Upper lobe of right lung (tissue), 1 donor: ENCODE measurements at regions not wholly inside any gene's neighbourhood (a gene's known extent, or its start where the extent isn't known, plus 50 kb on each side); places are given as distances from the start of the nearest gene placed in this dataset.

Source experiments
- ATAC-seq: fragments of 200-7000 bp; cut with Tn5 transposase; one replicate; pipeline ENCODE4 v1.9.1; 2020; ENCODE audit warnings: mild to moderate bottlenecking, moderate library complexity
- DNase-seq: peaks from one replicate; pipeline ENCODE4 v3.0.0-alpha.2; 2020
- H3K27ac ChIP-seq: fragments of 200-600 bp; one replicate; pipeline ENCODE4 v1.8.0; 2022
- H3K27me3 ChIP-seq: fragments of 200-600 bp; one replicate; pipeline ENCODE4 v1.8.0; 2022; ENCODE audit warnings: mild to moderate bottlenecking
- H3K36me3 ChIP-seq: fragments of 200-600 bp; one replicate; pipeline ENCODE4 v1.8.0; 2022
- H3K4me1 ChIP-seq: fragments of 200-600 bp; one replicate; pipeline ENCODE4 v1.8.0; 2022
- H3K4me3 ChIP-seq: fragments of 200-600 bp; one replicate; pipeline ENCODE4 v1.8.0; 2022; ENCODE audit warnings: mild to moderate bottlenecking
- H3K9me3 ChIP-seq: fragments of 200-600 bp; one replicate; pipeline ENCODE4 v1.8.0; 2022
- CTCF ChIP-seq: fragments of 200-600 bp; IDR thresholded peaks from one replicate; pipeline ENCODE4 v1.8.0; 2022; ENCODE audit warnings: antibody characterized with exemption
- intact Hi-C: fragments of 100-400 bp; cut with DNase I; formaldehyde crosslinking; loops from one replicate; pipeline ENCODE4 v1.11.0; 2022
- donor health status: DM: no; HTN: yes; CAD: no; lungs with severe emphysema.

GRCh38 chrX:63404332-63404731 lies 53.2 kb upstream of the SPIN4 start:
- H3K27ac ChIP-seq: no peak overlapping the region
- no peak for TF ChIP-seq CTCF
- H3K9me3 ChIP-seq: no peaks in the 10 kb centered on the region
- intact Hi-C loops: no loop called here
- no peaks in the 10 kb centered on the region for H3K27me3 ChIP-seq
- DNase-seq: no peak
- ATAC-seq: no peak
- H3K4me1 ChIP-seq: no peaks in the 10 kb centered on the region
- H3K36me3 ChIP-seq: no peaks in the 10 kb centered on the region
- H3K4me3 ChIP-seq: no peak overlapping the region

GRCh38 chrX:63402106-63402505 lies 51.0 kb upstream of the SPIN4 start:
- Histone ChIP-seq H3K36me3 (no peaks in the 10 kb centered on the region), H3K27me3 (no peaks in the 10 kb centered on the region), H3K9me3 (no peaks in the 10 kb centered on the region), H3K27ac (no peak overlapping the region), H3K4me3 (no peak overlapping the region), H3K4me1 (no peaks in the 10 kb centered on the region)
- intact Hi-C loops: no loop called here
- DNase-seq (no peak), ATAC-seq (no peak)
- TF ChIP-seq CTCF: no peak
